ENCODE measurements at regions not wholly inside any gene's neighbourhood (a gene's known extent, or its start where the extent isn't known, plus 50 kb on each side); places are given as distances from the start of the nearest gene placed in this dataset.

GRCh38 chr18:45373286-45373880 is 241.9 kb upstream of the SLC14A2 start:
- no peaks in the 10 kb centered on the region for H3K36me3 ChIP-seq (ENCODE audit: control insufficient read depth in 1 of 2, insufficient read depth in 2 of 2, low read length in 2 of 2)
- no peak overlapping the region for H3K4me3 ChIP-seq (replicated peaks in 1 of 2; ENCODE audit: low read depth in 1 of 2, low read length in 2 of 2)
- H2AFZ ChIP-seq (ENCODE audit: low read depth, low read length, poor library complexity, severe bottlenecking), result no peak overlapping the region
- ChIA-PET CTCF (no interaction called here), RAD21 (ENCODE audit: low non-redundant PET in 1 of 2, low total read pairs in 2 of 2, uncharacterized antibody in 2 of 2, unreplicated experiment in 2 of 2) (no interaction called here), POLR2A (no interaction called here)
- H3K9me2 ChIP-seq (ENCODE audit: insufficient read depth), result no peaks in the 10 kb centered on the region
- no peak for TF ChIP-seq POLR2AphosphoS5 (IDR thresholded peaks at IDR 0.05; ENCODE audit: low read depth, low read length)
- no peak for TF ChIP-seq SIN3A (IDR thresholded peaks at IDR 0.05; ENCODE audit: low read depth)
- no peak for TF ChIP-seq EZH2 (IDR thresholded peaks at IDR 0.05)
- no peak for TF ChIP-seq ZBTB33 (IDR thresholded peaks at IDR 0.05; ENCODE audit: extremely low read depth, insufficient replicate concordance, low read length)
- no peak for TF ChIP-seq FOSL1 (IDR thresholded peaks at IDR 0.05; ENCODE audit: low read depth)
- TF ChIP-seq ZNF274 (IDR thresholded peaks at IDR 0.05; ENCODE audit: low read depth, low read length), result no peak
- H3K9me3 ChIP-seq (ENCODE audit: control insufficient read depth in 1 of 2, insufficient read depth in 1 of 2, low read depth in 1 of 2, low read length in 2 of 2), result no peaks in the 10 kb centered on the region
- no peak overlapping the region for H3K9ac ChIP-seq (ENCODE audit: low read length)
- no peak for DNase-seq (ENCODE audit: low read depth, low spot score)
- no peaks in the 10 kb centered on the region for H3K27me3 ChIP-seq (ENCODE audit: insufficient read depth, low read length)
- no peak overlapping the region for H3K27ac ChIP-seq (ENCODE audit: low read depth, low read length)
- intact Hi-C loops (cut with micrococcal nuclease), result no loop called here
- no peaks in the 10 kb centered on the region for H4K20me1 ChIP-seq (ENCODE audit: insufficient read depth)
- no TSS peak for BruUV-seq (replicated peaks)
- ATAC-seq, result no peak
- H3K79me2 ChIP-seq (ENCODE audit: insufficient read depth, low read length), result no peaks in the 10 kb centered on the region
- no peaks in the 10 kb centered on the region for H3K4me1 ChIP-seq (ENCODE audit: control insufficient read depth in 1 of 2, insufficient read depth in 2 of 2, low read length in 2 of 2)
- no peak overlapping the region for H3K4me2 ChIP-seq (ENCODE audit: low read length)

DNA sequence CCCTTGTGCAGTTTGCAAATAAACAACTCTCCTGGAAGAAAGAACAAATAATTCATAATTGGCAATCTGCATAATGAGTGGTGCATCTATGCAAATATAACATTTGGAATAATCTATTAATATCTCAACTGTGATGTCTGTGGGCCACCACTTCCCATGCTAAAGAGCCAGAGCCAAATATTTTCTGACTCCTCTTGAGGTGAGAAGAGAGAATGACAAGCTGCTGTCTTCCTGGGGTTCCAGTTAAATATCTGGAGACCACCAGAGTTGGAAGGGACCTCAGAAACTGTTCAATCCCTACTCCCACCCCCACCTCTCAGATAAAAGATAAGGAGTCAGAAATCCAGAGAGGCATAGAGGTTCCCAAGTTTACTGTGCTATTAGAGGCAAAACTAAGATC is 241.0 kb upstream of the SLC14A2 start:
- H3K27ac ChIP-seq (ENCODE audit: low read depth, low read length), result no peak overlapping the region
- no peaks in the 10 kb centered on the region for H3K9me2 ChIP-seq (ENCODE audit: insufficient read depth)
- no peak for DNase-seq (ENCODE audit: low read depth, low spot score)
- no peaks in the 10 kb centered on the region for H3K79me2 ChIP-seq (ENCODE audit: insufficient read depth, low read length)
- no peaks in the 10 kb centered on the region for H3K27me3 ChIP-seq (ENCODE audit: insufficient read depth, low read length)
- H3K9ac ChIP-seq (ENCODE audit: low read length), result no peak overlapping the region
- ATAC-seq, result no peak
- ChIA-PET RAD21 (ENCODE audit: low non-redundant PET in 1 of 2, low total read pairs in 2 of 2, uncharacterized antibody in 2 of 2, unreplicated experiment in 2 of 2) (no interaction called here), POLR2A (no interaction called here), CTCF (no interaction called here)
- no peaks in the 10 kb centered on the region for H3K36me3 ChIP-seq (ENCODE audit: control insufficient read depth in 1 of 2, insufficient read depth in 2 of 2, low read length in 2 of 2)
- intact Hi-C loops (cut with micrococcal nuclease), result no loop called here
- no peaks in the 10 kb centered on the region for H3K9me3 ChIP-seq (ENCODE audit: control insufficient read depth in 1 of 2, insufficient read depth in 1 of 2, low read depth in 1 of 2, low read length in 2 of 2)
- no peak overlapping the region for H3K4me3 ChIP-seq (replicated peaks in 1 of 2; ENCODE audit: low read depth in 1 of 2, low read length in 2 of 2)
- no peaks in the 10 kb centered on the region for H4K20me1 ChIP-seq (ENCODE audit: insufficient read depth)
- no peak overlapping the region for H2AFZ ChIP-seq (ENCODE audit: low read depth, low read length, poor library complexity, severe bottlenecking)
- no peaks in the 10 kb centered on the region for H3K4me1 ChIP-seq (ENCODE audit: control insufficient read depth in 1 of 2, insufficient read depth in 2 of 2, low read length in 2 of 2)
- no peak overlapping the region for H3K4me2 ChIP-seq (ENCODE audit: low read length)
- BruUV-seq (replicated peaks), result no TSS peak
- TF ChIP-seq RAD21 (IDR thresholded peaks at IDR 0.05; ENCODE audit: low read depth) (no peak), CBX3 (IDR thresholded peaks at IDR 0.05; ENCODE audit: low read depth) (no peak), SIN3A (IDR thresholded peaks at IDR 0.05; ENCODE audit: low read depth) (no peak), EZH2 (IDR thresholded peaks at IDR 0.05) (no peak), FOSL1 (IDR thresholded peaks at IDR 0.05; ENCODE audit: low read depth) (no peak), POLR2A (IDR thresholded peaks at IDR 0.05; ENCODE audit: borderline replicate concordance, extremely low read depth, insufficient read depth, insufficient read length) (no peak), ZBTB33 (IDR thresholded peaks at IDR 0.05; ENCODE audit: extremely low read depth, insufficient replicate concordance, low read length) (no peak), TCF7L2 (IDR thresholded peaks at IDR 0.05; ENCODE audit: borderline replicate concordance, extremely low read depth, insufficient read depth, insufficient read length) (no peak), EGR1 (IDR thresholded peaks at IDR 0.05; ENCODE audit: low read depth) (no peak), ZFX (IDR thresholded peaks at IDR 0.05) (no peak), YY1 (IDR thresholded peaks at IDR 0.05; ENCODE audit: extremely low read depth, insufficient replicate concordance, low read depth, low read length) (no peak), ZNF274 (IDR thresholded peaks at IDR 0.05; ENCODE audit: low read depth, low read length) (no peak), CTCF (IDR thresholded peaks at IDR 0.05 in 2 of 3, conservative IDR thresholded peaks at IDR 0.05 in 1 of 3; ENCODE audit: borderline replicate concordance in 1 of 3, insufficient read depth in 1 of 3, low read depth in 2 of 3, low read length in 2 of 3) (no peak)
